ENCODE measurements at regions not wholly inside any gene's neighbourhood (a gene's known extent, or its start where the extent isn't known, plus 50 kb on each side); places are given as distances from the start of the nearest gene placed in this dataset.

DNA sequence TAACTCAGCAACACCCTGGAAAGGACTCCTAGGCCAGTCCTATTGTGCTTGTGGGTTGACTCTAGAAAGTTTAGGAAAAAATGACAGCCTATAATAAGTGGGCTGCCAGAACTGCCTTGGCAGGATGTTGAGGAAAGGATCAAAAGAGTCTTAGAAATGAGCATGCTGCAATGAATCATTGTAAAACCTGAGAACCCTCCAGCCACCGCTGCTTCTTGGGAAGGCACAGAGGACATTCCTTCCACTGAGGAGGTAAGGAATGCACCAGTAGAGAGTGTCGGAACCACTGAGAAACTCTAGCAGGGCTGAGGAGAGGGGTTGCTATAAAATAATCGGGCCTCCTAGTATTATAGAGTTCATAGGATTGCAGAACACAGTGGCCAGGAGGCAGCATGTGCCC lies 146.7 kb upstream of the SMIM21 start:
- DNase-seq (ENCODE audit: low read depth), result no peak
- H3K4me3 ChIP-seq (ENCODE audit: low read depth, low read length), result no peak overlapping the region
- TF ChIP-seq, protein P1, sequence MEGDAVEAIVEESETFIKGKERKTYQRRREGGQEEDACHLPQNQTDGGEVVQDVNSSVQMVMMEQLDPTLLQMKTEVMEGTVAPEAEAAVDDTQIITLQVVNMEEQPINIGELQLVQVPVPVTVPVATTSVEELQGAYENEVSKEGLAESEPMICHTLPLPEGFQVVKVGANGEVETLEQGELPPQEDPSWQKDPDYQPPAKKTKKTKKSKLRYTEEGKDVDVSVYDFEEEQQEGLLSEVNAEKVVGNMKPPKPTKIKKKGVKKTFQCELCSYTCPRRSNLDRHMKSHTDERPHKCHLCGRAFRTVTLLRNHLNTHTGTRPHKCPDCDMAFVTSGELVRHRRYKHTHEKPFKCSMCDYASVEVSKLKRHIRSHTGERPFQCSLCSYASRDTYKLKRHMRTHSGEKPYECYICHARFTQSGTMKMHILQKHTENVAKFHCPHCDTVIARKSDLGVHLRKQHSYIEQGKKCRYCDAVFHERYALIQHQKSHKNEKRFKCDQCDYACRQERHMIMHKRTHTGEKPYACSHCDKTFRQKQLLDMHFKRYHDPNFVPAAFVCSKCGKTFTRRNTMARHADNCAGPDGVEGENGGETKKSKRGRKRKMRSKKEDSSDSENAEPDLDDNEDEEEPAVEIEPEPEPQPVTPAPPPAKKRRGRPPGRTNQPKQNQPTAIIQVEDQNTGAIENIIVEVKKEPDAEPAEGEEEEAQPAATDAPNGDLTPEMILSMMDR (conservative IDR thresholded peaks at IDR 0.05; ENCODE audit: low read depth, low read length), result no peak

DNA sequence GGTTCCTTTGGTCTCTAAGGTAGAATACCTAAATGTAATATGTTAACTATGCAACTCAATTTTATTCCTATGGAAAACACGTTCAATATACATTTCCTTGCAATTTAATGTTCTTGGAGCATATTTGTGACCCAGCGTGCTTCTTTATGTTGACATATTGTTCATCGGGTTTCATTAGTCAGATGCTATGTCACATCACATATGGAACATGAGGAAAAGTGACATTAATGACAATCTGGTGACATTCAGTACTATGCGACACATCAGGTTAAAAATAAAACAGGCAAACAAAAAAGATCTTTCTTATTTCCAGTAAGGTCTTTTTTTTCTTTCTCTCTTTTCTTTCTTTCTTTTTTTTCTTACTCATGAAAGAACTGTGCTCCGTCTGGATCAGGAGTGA lies 135.6 kb upstream of the SMIM21 start:
- DNase-seq (ENCODE audit: low read depth), result no peak

DNA sequence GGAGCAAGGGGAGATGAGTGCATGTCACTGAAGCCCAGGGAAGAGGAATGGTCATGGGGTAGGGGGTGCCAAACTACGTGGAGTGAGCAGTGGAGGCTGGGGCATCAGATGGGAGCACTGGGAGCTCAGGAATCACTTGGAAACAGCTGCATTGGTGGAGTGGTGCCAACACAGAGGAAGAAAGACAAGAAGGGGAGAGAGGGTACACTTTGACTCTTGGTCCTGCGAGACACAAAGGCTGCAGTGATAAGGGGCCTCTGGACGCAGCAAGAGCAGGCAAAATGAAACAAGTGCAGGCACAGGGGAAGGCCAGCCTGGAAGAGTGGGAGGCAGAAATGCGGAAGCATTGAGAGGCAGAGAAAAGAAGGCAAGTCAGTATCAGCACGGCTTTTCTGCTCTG lies 134.7 kb upstream of the SMIM21 start:
- no peak for DNase-seq (ENCODE audit: low read depth)
- TF ChIP-seq, protein P1 (conservative IDR thresholded peaks at IDR 0.05; ENCODE audit: low read depth, low read length), result no peak
- H3K4me3 ChIP-seq (ENCODE audit: low read depth, low read length), result no peak overlapping the region

More for the DNA sequence above, 135.6 kb upstream of the SMIM21 start:
- H3K4me3 ChIP-seq (ENCODE audit: low read depth, low read length), result no peak overlapping the region
- TF ChIP-seq, protein P1 (conservative IDR thresholded peaks at IDR 0.05; ENCODE audit: low read depth, low read length), result no peak

DNA sequence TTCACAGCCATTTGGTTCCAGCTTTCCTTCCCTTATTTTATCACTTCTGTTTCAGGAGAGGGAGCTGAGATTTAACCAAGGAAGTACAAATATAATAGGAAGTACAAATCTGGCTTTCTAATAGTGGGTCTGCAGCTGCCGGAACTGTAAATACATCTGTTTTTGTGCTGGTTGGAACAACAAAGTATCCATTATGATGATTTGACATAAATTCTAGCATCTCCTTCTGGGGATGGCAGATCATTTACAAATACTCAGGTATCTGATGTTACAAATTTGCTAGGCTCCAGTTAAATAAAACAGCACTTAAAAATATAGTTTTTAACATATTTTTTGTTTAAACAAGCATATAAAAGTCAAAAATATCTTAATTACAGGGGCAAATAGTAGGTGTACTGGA lies 131.3 kb upstream of the SMIM21 start:
- TF ChIP-seq, protein P1 (conservative IDR thresholded peaks at IDR 0.05; ENCODE audit: low read depth, low read length), result no peak
- DNase-seq (ENCODE audit: low read depth), result no peak
- H3K4me3 ChIP-seq (ENCODE audit: low read depth, low read length), result no peak overlapping the region

DNA sequence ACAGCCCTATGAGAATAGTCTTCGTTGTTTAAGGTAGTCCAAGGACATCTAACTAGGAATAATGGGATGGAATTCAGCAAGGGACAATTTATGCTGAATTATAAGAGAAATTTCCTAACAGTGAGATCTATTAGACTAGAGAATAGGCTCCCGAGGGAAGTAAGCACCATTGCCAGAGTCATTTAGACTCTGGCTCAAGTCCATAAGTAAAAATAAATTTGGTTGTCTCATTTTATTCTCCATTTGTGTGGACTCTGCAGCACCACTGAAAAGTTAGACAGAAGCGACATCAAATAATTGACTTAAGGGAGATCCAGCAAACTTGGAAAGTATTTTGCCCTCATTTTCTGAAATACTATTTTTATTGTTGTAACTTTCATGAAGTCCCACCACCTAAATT lies 129.3 kb upstream of the SMIM21 start:
- no peak overlapping the region for H3K4me3 ChIP-seq (ENCODE audit: low read depth, low read length)
- TF ChIP-seq, protein P1 (conservative IDR thresholded peaks at IDR 0.05; ENCODE audit: low read depth, low read length), result no peak
- DNase-seq (ENCODE audit: low read depth), result no peak

DNA sequence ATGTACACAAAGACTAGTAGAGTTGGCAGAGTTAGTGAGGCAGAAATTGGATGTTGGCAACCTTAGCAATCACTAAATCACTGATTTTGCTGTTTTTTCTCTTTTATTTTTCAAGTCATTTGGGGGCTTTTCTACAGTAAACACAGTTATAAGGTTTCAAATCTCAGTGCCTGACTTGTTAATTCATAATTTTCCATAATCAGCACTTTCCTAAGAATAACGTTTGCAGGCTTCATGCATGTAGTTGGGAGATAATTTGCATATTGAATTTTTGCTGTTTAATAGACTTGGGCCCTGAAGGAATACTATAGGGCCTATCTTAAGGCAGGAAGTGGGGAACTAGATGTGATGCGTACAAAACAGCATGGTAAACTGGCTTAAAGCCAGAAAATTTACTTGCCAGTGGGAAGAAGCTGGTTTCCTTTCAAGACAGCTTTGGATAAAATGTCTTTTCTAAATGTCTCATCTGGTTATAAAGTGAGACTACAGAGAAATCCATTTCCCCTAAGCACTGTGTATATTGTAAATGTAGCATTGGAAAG lies 127.2 kb upstream of the SMIM21 start:
- TF ChIP-seq, protein P1 (conservative IDR thresholded peaks at IDR 0.05; ENCODE audit: low read depth, low read length), result no peak
- DNase-seq (ENCODE audit: low read depth), result no peak
- no peak overlapping the region for H3K4me3 ChIP-seq (ENCODE audit: low read depth, low read length)

DNA sequence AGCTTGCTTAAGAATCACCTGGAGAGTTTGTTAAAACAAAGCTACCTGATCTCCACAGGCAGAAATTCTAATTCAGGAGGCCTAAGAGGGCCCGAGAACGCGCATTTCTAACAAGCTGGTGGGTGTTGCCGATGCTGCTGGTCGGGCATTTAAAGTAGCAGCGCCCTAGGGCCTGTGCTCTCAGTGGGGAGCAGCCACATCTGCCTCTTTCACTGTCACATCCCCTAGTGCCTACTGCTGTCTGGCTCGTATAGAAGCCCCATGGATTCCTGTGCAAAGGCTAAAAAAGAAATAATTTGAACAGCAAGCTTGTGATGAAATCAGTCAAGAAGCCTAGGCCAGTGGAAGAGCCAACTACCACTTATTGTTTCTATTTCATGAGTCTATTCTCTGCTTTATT lies 126.7 kb upstream of the SMIM21 start:
- no peak for DNase-seq (ENCODE audit: low read depth)
- no peak overlapping the region for H3K4me3 ChIP-seq (ENCODE audit: low read depth, low read length)
- TF ChIP-seq, protein P1 (conservative IDR thresholded peaks at IDR 0.05; ENCODE audit: low read depth, low read length), result no peak
